Astrocyte of the spinal cord (primary cell): ENCODE measurements at regions not wholly inside any gene's neighbourhood (a gene's known extent, or its start where the extent isn't known, plus 50 kb on each side); places are given as distances from the start of the nearest gene placed in this dataset.

ENCODE experiments used
- DNase-seq: peaks from one replicate; pipeline ENCODE4 v3.0.0; 2011; ENCODE audit warnings: low read depth, low spot score
- H3K4me3 ChIP-seq: 2 replicates; pipeline ENCODE4 v1.5.1; 2011; ENCODE audit warnings: low read depth, mild to moderate bottlenecking, low read length, moderate library complexity
- CTCF ChIP-seq: IDR thresholded peaks from 2 replicates; pipeline ENCODE4 v1.5.1; 2012; ENCODE audit warnings: low read depth, mild to moderate bottlenecking, low read length, inconsistent platforms
- in situ Hi-C: cut with HindIII; loops from 2 replicates; pipeline ENCODE4 v1.10.0; 2017; ENCODE audit warnings: low sequenced_read_pairs

GRCh38 chr10:3487228-3487627 is 297.8 kb downstream of the KLF6 start:
- in situ Hi-C loops: no loop called here

DNA sequence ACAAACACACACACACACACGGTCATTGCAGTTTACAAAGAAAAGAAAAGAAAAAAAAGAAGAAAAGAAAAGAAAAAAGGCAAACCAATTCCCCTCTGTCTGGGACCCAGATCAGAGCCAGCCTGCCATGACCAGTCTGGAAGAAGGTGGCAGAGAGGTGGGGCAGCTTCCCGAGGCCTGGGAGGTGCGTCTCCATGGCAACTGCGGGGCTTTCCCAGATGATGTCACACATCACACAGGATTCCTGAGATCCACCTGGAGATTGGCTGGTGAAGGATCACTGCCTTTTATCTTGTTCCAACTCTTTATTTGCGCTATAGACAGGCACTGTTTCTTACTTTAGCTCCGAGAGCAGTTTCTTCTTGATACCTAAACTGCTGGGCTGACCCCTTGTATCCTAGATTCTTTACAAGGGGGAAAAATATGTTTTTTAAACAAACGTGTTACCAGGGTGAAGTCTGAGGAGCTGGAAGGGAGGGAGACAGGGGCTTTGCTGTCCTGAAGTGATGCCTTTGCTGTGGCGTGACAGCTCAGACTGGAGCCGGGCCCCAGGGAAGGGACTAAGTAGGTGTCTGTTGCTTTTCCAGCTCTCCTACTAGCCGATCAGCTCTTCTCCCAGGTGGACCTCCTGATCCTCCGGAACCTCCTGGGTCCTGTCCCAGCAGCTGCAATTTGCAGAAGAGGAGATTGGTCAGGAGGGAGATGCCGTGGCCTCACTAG is 298.5 kb downstream of the KLF6 start:
- in situ Hi-C loops: no loop called here
- DNase-seq: peak; percentile 53
- TF ChIP-seq CTCF: no peak
- H3K4me3 ChIP-seq: no peak overlapping the region

More at GRCh38 chr10:3487228-3487627, 297.8 kb downstream of the KLF6 start:
- DNase-seq: no peak
- H3K4me3 ChIP-seq: no peak overlapping the region
- no peak for TF ChIP-seq CTCF

GRCh38 chr10:3485057-3485686 is 299.8 kb downstream of the KLF6 start:
- no peak for DNase-seq
- in situ Hi-C loops: no loop called here
- TF ChIP-seq CTCF: no peak
- no peak overlapping the region for H3K4me3 ChIP-seq

DNA sequence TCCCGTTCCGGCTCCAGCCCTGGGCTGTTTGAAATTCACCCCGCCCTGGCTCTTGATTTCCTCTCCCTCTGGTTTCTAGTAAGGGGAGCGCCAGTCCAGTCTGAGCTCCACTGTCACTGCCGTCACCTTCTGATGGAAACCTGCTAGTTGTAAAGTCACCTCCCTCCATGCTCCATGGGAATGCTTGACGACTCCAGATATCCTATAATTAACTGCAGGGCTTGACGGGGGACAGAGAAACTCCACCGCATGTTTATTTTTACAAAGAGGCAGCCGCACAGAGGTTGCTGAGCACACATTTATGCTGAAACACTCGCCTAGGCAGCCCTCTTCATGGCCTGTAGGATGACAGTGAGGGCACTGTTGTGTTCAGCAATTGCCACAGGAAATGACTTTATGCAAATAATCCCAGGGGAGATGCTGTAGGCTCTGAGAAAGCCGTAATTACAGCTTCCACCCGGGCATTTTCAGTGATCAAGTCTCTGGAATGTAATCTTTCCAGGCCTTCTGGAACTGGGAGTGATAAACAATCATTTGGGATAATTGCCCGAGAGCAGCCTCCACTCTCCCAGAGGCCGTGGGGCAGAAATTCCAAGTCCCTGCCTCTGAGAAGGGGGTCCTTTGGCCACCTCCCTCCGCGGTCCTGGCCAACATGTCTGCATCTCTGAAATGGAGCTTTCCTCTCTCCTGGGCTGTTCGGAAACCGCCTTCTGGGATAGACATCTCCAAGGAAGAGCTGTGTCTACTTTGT is 300.5 kb downstream of the KLF6 start:
- DNase-seq: peak; percentile 55

GRCh38 chr10:3482200-3482993 is 302.6 kb downstream of the KLF6 start:
- DNase-seq: peak; percentile 95
- peak overlapping the region; percentile 12 for H3K4me3 ChIP-seq
- in situ Hi-C loops: no loop called here
- no peak for TF ChIP-seq CTCF

More for the DNA sequence above, 300.5 kb downstream of the KLF6 start:
- H3K4me3 ChIP-seq: no peak overlapping the region
- TF ChIP-seq CTCF: no peak
- in situ Hi-C loops: no loop called here

DNA sequence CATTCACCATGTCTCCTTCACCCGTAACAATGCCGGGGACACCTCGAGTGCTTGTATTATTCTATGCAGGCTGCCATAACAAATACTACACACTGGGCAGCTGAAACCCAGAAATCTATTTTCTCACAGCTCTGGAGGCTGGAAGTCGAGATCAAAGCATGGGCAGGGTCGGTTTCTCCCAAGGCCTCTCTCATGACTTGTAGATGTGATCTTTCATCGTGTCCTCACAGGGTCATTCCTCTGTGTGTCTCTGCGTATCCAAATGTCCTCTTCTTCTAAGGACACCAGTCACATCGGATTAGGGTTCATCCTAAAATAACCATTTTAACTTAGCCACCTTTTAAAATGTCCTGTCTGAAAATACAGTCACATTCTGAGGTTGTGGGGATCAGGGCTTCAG is 303.5 kb downstream of the KLF6 start:
- no peak for DNase-seq
- no peak overlapping the region for H3K4me3 ChIP-seq
- TF ChIP-seq CTCF: no peak
- in situ Hi-C loops: no loop called here
